ENCODE measurements at regions not wholly inside any gene's neighbourhood (a gene's known extent, or its start where the extent isn't known, plus 50 kb on each side); places are given as distances from the start of the nearest gene placed in this dataset.

- TF ChIP-seq MAFK (IDR thresholded peaks at IDR 0.05; ENCODE audit: partially characterized antibody) (no peak), BHLHE40 (IDR thresholded peaks at IDR 0.05; ENCODE audit: low read depth, low read length) (no peak), ZSCAN20 (CRISPR knock-in tag; IDR thresholded peaks at IDR 0.05) (no peak), EHF (CRISPR knock-in tag; IDR thresholded peaks at IDR 0.05) (no peak), RCOR1 (IDR thresholded peaks at IDR 0.05; ENCODE audit: low read depth, low read length) (no peak), RARB (CRISPR knock-in tag; IDR thresholded peaks at IDR 0.05) (no peak), ATOH8 (CRISPR knock-in tag; IDR thresholded peaks at IDR 0.05; ENCODE audit: low read depth) (no peak), HEYL (CRISPR knock-in tag; IDR thresholded peaks at IDR 0.05) (no peak), MAZ (IDR thresholded peaks at IDR 0.05; ENCODE audit: borderline replicate concordance, low read depth, low read length) (no peak), JUN (IDR thresholded peaks at IDR 0.05) (no peak), POLR2AphosphoS2 (conservative IDR thresholded peaks at IDR 0.05; ENCODE audit: low read length) (no peak), CHD2 (IDR thresholded peaks at IDR 0.05; ENCODE audit: low read length, partially characterized antibody) (no peak), RAD21 (conservative IDR thresholded peaks at IDR 0.05 in 1 of 2, IDR thresholded peaks at IDR 0.05 in 1 of 2) (no peak), ZC3H11A (IDR thresholded peaks at IDR 0.05) (no peak)
- TF ChIP-seq, protein P1, sequence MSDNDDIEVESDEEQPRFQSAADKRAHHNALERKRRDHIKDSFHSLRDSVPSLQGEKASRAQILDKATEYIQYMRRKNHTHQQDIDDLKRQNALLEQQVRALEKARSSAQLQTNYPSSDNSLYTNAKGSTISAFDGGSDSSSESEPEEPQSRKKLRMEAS (IDR thresholded peaks at IDR 0.05), result no peak
- TF ChIP-seq, protein P2, sequence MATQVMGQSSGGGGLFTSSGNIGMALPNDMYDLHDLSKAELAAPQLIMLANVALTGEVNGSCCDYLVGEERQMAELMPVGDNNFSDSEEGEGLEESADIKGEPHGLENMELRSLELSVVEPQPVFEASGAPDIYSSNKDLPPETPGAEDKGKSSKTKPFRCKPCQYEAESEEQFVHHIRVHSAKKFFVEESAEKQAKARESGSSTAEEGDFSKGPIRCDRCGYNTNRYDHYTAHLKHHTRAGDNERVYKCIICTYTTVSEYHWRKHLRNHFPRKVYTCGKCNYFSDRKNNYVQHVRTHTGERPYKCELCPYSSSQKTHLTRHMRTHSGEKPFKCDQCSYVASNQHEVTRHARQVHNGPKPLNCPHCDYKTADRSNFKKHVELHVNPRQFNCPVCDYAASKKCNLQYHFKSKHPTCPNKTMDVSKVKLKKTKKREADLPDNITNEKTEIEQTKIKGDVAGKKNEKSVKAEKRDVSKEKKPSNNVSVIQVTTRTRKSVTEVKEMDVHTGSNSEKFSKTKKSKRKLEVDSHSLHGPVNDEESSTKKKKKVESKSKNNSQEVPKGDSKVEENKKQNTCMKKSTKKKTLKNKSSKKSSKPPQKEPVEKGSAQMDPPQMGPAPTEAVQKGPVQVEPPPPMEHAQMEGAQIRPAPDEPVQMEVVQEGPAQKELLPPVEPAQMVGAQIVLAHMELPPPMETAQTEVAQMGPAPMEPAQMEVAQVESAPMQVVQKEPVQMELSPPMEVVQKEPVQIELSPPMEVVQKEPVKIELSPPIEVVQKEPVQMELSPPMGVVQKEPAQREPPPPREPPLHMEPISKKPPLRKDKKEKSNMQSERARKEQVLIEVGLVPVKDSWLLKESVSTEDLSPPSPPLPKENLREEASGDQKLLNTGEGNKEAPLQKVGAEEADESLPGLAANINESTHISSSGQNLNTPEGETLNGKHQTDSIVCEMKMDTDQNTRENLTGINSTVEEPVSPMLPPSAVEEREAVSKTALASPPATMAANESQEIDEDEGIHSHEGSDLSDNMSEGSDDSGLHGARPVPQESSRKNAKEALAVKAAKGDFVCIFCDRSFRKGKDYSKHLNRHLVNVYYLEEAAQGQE (IDR thresholded peaks at IDR 0.05), result no peak
- TF ChIP-seq, protein P3, sequence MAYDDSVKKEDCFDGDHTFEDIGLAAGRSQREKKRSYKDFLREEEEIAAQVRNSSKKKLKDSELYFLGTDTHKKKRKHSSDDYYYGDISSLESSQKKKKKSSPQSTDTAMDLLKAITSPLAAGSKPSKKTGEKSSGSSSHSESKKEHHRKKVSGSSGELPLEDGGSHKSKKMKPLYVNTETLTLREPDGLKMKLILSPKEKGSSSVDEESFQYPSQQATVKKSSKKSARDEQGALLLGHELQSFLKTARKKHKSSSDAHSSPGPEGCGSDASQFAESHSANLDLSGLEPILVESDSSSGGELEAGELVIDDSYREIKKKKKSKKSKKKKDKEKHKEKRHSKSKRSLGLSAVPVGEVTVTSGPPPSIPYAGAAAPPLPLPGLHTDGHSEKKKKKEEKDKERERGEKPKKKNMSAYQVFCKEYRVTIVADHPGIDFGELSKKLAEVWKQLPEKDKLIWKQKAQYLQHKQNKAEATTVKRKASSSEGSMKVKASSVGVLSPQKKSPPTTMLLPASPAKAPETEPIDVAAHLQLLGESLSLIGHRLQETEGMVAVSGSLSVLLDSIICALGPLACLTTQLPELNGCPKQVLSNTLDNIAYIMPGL (CRISPR knock-in tag; IDR thresholded peaks at IDR 0.05; ENCODE audit: borderline replicate concordance), result no peak
- ChIA-PET POLR2A (no interaction called here), CTCF (no interaction called here)
- Histone ChIP-seq H3K9me3 (no peaks in the 10 kb centered on the region), H3K4me1 (no peaks in the 10 kb centered on the region), H3K27ac (no peak overlapping the region), H3K4me2 (no peak overlapping the region), H3K4me3 (no peak overlapping the region)
- ATAC-seq (no peak), DNase-seq (ENCODE audit: low read depth in 1 of 2, low spot score in 1 of 2) (no peak), FAIRE-seq (no peak)
- 24% methylated on average over 6 of the region's 6 CpGs for WGBS (ENCODE audit: missing lambda C conversion rate)
Observed at GRCh38 chr3:3499987-3500386, 299.2 kb upstream of the LRRN1 start.

DNA sequence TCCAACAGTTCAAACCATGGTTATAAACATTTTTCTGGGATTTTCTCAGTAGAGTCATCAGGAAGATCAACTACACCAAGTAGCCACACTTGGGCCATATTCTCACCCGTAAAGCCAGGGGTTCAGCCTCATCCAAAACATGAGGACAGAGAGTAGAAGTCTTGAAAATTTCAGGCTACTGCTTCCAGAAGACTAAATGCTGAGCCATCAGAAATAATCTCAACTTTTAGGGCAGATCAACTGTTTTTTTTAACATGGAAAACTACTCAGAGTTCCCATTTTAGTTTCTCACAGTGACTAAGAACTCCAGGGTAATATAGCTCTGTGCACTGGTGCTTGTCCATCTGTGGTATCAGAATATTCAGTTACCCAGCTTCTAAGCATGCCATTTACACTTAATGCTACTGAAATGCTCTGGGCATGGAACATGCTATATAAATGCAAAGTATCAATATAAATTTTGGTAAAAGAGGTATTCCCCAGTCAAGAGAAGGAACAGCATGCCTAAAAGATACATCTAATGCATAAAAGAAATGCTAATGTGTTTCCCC, 300.1 kb upstream of the LRRN1 start:
- no peaks in the 10 kb centered on the region for H3K4me1 ChIP-seq
- CTCF ChIA-PET, result no interaction called here
- H3K4me3 ChIP-seq, result no peak overlapping the region
- DNase-seq (ENCODE audit: low read depth in 1 of 2, low spot score in 1 of 2) (no peak), ATAC-seq (no peak), FAIRE-seq (no peak)
- peak; percentile 31 for TF ChIP-seq MAFK (IDR thresholded peaks at IDR 0.05; ENCODE audit: partially characterized antibody)
- no peak for TF ChIP-seq ESRRA (IDR thresholded peaks at IDR 0.05; ENCODE audit: borderline replicate concordance, low read length)
- no peak for TF ChIP-seq HOXB13 (CRISPR knock-in tag; IDR thresholded peaks at IDR 0.05; ENCODE audit: low read depth)
- TF ChIP-seq E2F6 (IDR thresholded peaks at IDR 0.05; ENCODE audit: borderline replicate concordance, low read depth), result no peak
- no peak for TF ChIP-seq PHF8 (IDR thresholded peaks at IDR 0.05; ENCODE audit: borderline replicate concordance, low read depth)
- no peaks in the 10 kb centered on the region for H3K9me3 ChIP-seq
- POLR2A ChIA-PET, result no interaction called here
- H3K4me2 ChIP-seq, result no peak overlapping the region
- WGBS (ENCODE audit: missing lambda C conversion rate), result 0% methylated on average over 1 of the region's 1 CpG
- no peak overlapping the region for H3K27ac ChIP-seq

All from A549 (cell line).